ENCODE measurements at regions not wholly inside any gene's neighbourhood (a gene's known extent, or its start where the extent isn't known, plus 50 kb on each side); places are given as distances from the start of the nearest gene placed in this dataset.
"Not testable (repeated sequence)": the region's sequence is repeated elsewhere in the genome, so short reads cannot be mapped to it uniquely, and the experiment has no call there.

GRCh38 chr17:71850812-71851211 lies 270.0 kb upstream of the SOX9 start:
- no peak for DNase-seq

GRCh38 chr17:71855010-71855409 lies 265.8 kb upstream of the SOX9 start:
- no peak for DNase-seq

GRCh38 chr17:71864755-71865154 lies 256.1 kb upstream of the SOX9 start:
- DNase-seq, result no peak

- DNase-seq, result peak; percentile 72
Measured at GRCh38 chr17:71866095-71866494, 254.7 kb upstream of the SOX9 start.

GRCh38 chr17:71869293-71869692 lies 251.5 kb upstream of the SOX9 start:
- peak; percentile 73 for DNase-seq

GRCh38 chr17:71869841-71870545 lies 250.8 kb upstream of the SOX9 start:
- no peak for DNase-seq

GRCh38 chr17:71870546-71870862 lies 250.3 kb upstream of the SOX9 start:
- DNase-seq, result peak; percentile 85

- DNase-seq, result no peak
Measured at GRCh38 chr17:71872843-71873485, 247.9 kb upstream of the SOX9 start.

GRCh38 chr17:71874773-71875172 lies 246.0 kb upstream of the SOX9 start:
- DNase-seq, result not testable (repeated sequence)

- no peak for DNase-seq
Measured at GRCh38 chr17:71878271-71878670, 242.5 kb upstream of the SOX9 start.

- no peak for DNase-seq
Measured at GRCh38 chr17:71878998-71879397, 241.8 kb upstream of the SOX9 start.

GRCh38 chr17:71881041-71881440 lies 239.8 kb upstream of the SOX9 start:
- DNase-seq, result no peak

- no peak for DNase-seq
Measured at GRCh38 chr17:71881581-71881980, 239.2 kb upstream of the SOX9 start.

- DNase-seq, result no peak
Measured at GRCh38 chr17:71883258-71883657, 237.6 kb upstream of the SOX9 start.

- no peak for DNase-seq
Measured at GRCh38 chr17:71883845-71884244, 237.0 kb upstream of the SOX9 start.

- no peak for DNase-seq
Measured at GRCh38 chr17:71885662-71886061, 235.2 kb upstream of the SOX9 start.

GRCh38 chr17:71899317-71899716 lies 221.5 kb upstream of the SOX9 start:
- no peak for DNase-seq

- DNase-seq, result no peak
Measured at GRCh38 chr17:71900621-71901229, 220.1 kb upstream of the SOX9 start.

GRCh38 chr17:71902894-71903506 lies 217.8 kb upstream of the SOX9 start:
- DNase-seq, result no peak

GRCh38 chr17:71905376-71906031 lies 215.3 kb upstream of the SOX9 start:
- no peak for DNase-seq

GRCh38 chr17:71909155-71909554 lies 211.7 kb upstream of the SOX9 start:
- no peak for DNase-seq

- DNase-seq, result no peak
Measured at GRCh38 chr17:71910002-71910401, 210.8 kb upstream of the SOX9 start.

- no peak for DNase-seq
Measured at GRCh38 chr17:71914042-71914441, 206.8 kb upstream of the SOX9 start.

- no peak for DNase-seq
Measured at GRCh38 chr17:71914812-71915211, 206.0 kb upstream of the SOX9 start.

All from NCI-H1436 treated with DMSO at 0.1 percent for 48 hours (cell line).